Amniotic epithelial cell (primary cell): ENCODE measurements at regions not wholly inside any gene's neighbourhood (a gene's known extent, or its start where the extent isn't known, plus 50 kb on each side); places are given as distances from the start of the nearest gene placed in this dataset.
"Not testable (repeated sequence)": the region's sequence is repeated elsewhere in the genome, so short reads cannot be mapped to it uniquely, and the experiment has no call there.

ENCODE experiments used
- DNase-seq: peaks from one replicate; pipeline ENCODE4 v3.0.0-alpha.2; 2010; ENCODE audit warnings: low read depth

DNA sequence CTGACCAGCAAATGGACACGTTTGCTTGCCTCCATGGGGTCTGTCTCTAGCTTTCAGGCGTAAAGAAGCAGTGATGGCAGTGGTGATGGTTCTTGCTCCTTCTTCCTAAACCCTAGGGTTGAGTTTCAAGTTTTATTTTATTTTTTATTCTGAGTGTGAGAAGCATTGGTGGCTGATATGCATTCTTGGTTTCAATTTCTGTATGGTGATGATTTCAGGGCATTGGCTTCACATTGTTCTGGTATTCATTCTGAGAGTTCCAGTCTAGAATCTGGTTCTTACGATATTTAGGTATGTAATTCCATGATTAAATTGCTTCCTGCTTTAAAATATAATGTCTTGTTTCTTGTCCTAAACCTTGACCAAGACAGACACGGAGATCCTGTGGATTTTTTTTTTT is 444.5 kb upstream of the IMPG1 start:
- DNase-seq = no peak

DNA sequence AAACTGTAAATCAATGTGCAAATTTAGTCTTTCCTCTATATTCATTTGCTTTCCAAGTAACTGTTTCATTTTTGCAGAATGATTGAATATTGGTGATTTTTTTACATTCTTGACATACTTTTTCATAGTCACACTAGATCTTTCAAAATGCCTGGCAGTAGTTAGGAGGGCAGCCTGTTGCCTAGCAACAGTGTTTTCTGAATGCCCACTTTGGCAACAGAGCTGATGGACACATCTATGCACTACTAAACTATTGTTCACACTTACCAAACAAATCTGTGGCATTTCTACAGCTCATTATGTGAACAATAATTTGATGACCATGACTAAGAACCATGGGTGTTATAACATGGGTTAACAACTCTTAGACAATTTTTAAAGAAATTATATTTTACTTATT is 438.0 kb upstream of the IMPG1 start:
- DNase-seq = no peak

GRCh38 chr6:76509397-76509796 is 436.9 kb upstream of the IMPG1 start:
- no peak for DNase-seq

GRCh38 chr6:76506808-76507207 is 434.3 kb upstream of the IMPG1 start:
- no peak for DNase-seq

DNA sequence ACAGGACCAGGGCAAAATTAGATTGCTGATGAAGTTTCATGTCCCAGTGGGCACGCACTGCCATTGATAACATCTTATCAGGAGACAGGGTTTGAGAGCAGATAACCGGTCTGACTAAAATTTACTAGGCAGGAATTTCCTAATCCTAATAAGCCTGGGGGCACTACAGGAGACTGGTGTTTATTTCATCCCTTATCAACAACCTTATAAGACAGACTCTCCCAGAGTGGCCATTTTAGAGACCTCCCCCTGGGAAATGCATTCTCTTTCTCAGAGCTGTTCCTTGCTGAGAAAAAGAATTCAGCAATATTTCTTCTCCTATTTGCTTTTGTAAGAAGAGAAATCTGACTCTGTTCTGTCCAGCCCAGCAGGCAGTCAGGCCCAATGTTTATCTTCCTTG is 423.4 kb upstream of the IMPG1 start:
- DNase-seq = no peak

DNA sequence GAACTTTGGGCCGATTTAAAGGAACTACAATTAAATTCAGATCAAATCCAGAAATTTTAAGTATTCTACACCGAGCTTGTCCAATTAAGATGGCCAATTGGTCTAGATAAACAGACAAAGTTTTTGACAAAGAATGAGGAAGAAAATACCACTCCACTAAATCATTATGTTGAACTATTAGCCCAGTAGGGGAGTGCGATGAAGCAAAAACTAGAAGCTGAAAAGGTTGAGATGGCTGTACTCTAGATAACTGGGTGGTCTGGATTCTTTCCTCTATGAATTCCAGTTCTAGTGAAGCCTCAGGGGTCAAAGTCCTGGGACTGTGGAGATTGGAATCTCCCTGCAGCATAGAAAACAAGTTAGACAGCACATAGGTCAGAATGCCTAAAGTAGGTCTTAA is 418.9 kb upstream of the IMPG1 start:
- DNase-seq = not testable (repeated sequence)

DNA sequence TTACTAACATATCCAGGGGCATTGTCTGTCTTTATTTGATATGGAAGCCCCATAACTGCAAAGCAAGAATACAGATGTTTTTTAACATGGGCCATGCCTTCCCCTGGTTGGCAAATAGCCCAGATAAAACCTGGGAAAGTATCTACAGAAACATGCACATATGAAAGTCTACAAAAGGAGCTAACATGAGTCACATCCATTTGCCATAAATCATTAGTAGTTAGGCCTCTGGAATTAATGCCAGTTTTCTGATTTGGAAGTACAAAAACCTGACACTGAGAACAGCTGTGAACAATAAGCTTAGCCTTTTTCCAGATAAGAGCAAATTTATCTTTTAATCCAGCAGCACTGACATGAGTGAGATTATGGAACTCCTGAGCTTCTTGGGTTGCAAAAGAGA is 418.0 kb upstream of the IMPG1 start:
- no peak for DNase-seq

- no peak for DNase-seq
Observed at GRCh38 chr6:76481101-76481500, 408.6 kb upstream of the IMPG1 start.

GRCh38 chr6:76472858-76473257 is 400.4 kb upstream of the IMPG1 start:
- no peak for DNase-seq

DNA sequence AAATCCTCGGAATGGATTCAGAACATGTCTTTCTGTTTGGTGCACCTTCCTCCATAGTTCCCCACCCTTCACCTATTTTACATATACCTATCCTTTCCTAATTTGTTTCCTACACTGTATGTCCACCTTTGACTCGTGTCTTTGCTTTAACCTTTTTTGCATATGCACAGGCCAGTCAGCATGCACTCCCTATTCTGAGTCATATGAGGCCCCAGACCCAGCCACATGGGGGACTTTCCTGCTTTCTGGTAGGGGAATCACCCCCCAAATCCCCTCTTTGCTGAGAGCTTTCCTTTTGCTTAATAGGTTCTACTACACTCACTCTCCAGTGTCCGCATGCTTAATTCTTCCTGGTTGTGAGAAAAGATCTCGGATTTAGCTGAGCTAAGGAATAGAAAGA is 393.8 kb upstream of the IMPG1 start:
- no peak for DNase-seq

DNA sequence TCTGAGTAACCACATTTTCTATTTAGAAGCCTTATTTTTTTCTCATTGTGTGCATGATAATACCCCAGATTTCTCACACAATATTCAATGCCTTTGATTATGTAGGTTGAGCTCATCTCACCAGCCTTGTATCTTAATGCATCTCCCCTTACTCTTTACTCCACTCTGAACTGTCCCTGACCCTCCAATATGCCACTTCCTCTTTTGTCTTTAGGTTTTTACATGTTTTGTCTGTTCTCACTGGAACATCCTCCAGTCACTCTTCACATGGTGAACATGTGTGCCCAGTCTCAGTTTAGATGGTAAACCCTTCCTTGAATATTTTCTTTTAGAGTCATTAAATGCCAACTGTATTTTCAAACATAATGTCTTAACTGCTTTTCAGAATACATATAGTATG is 392.9 kb upstream of the IMPG1 start:
- no peak for DNase-seq

DNA sequence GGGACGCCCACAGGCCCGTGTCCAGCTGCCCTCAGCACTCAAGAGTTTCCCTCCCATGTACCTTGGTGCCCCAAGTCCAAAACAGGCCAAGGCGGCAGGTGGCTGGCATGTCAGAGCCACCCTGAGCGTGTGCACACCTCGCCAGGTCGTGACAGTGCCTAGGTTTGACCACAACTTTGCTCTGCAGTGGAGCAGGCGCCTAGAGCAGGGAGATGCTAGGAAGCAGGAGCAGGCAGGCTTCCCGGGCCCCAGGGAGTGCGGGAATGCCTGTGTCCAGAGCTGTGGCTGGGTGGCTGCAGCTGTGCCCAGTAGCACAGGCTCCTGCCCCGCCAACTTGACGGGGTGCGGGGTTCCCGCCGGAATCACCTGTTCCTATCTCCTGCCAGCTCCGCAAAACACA is 380.8 kb upstream of the IMPG1 start:
- DNase-seq = no peak

DNA sequence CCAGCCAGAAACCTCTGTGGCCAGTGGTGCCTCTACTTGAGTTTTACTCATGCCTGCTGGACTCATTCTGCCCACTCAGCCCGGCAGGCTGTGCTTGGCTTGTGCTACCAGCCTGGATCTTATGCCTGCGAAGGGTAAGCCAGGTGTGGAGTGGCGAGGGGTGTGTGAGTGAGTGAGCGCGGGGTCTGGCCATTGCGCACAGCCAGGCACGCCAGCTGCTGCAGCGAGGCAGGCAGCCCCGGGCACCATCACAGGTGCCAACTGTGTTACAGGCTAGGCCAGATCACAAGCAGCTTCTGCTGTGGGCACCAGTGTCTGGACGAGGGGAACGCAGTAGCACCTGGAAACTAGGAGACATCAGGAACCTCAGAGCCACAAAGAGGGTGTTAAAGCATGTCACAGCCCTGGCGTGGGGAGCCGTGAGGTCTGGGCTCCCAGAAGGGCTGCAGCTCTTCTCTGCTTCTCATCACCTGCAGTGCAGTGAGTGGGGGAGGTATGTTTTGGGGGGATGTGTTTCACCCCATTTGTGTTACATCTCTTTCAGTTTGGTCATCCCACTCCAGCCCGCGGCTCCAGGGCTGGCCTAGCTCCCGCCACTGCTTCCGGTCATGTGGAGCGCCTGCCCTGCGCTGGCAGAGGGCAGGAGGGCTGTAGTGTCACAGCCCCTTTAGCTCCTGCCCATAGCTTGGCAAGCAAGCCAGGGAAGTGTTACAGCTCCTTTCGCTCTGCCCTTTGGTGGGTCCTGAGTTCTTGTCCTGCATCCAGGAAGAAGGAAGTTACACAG is 379.7 kb upstream of the IMPG1 start:
- DNase-seq = no peak

GRCh38 chr6:76448109-76448508 is 375.6 kb upstream of the IMPG1 start:
- DNase-seq = no peak

GRCh38 chr6:76441875-76442274 is 369.4 kb upstream of the IMPG1 start:
- DNase-seq = no peak

DNA sequence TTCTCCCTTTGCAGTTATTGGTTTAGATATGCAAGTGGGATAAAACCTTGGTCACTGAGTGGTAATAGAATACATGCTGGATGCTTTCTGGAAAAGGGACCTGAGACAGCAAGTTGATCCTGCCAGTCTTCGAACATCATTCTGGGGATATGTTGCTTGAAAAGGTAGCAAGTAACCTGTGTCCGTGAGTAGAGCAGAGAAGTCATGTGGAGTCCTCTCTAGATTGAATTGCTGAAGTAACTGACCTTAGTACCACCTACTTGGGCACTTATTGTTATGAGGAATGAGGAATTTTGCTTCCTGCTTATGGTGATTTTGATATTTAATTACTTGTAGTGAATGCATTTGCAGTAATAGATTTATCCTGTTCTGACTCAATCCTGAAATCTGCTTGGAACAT is 367.3 kb upstream of the IMPG1 start:
- DNase-seq = no peak

- DNase-seq = no peak
Observed at GRCh38 chr6:76438768-76439167, 366.3 kb upstream of the IMPG1 start.

- DNase-seq = no peak
Observed at GRCh38 chr6:76435174-76435573, 362.7 kb upstream of the IMPG1 start.

- DNase-seq = no peak
Observed at GRCh38 chr6:76422511-76423213, 350.2 kb upstream of the IMPG1 start.

DNA sequence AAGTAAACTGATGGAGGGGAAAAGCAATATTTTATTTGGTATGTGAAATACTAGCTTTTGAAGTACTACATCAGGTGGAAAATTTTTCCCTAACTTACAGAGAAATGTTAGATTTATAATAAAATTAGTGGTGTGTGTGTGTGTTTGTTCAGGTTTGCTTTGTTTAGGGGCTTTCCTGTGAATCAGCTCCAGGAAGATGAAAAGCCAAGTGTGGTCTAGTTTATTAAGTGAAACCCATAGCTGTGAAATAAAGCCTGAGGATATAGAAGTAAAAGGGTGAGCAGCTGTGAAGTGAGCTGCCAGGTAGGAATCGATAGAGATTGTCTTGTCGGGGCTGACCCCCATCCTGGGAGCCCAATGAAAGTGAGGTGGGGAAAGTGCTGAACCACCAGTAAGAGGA is 347.6 kb upstream of the IMPG1 start:
- DNase-seq = no peak

DNA sequence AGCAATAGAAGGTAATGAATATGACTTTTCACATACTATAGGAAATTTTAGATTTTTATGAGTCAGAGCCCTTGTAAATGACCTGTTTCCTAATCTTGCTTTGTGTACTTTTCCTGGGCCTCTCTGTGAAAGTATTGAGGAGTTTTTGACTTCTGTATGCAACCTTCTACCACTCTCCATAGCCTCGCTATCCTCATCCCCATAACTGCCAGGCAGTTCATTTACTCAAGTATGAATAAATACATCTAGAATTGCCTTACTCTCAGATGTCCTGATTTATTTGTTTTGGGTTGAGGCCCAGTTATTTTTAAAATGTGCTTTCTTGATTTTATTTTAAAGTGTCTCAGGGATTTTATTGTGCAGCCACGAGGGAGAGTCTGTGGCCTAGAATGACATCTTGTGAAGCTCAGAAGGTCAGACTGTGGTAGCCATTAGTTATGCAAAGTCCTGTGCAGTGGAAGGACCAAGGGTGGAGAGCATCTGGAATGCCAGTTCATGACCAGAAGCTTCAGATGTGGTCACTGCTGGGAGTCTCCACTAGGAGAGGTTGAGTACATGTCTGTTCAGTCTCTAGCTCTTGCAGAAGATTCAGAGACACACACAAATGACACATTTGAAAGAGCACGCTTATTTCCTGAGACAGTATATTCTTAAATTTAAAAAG is 346.2 kb upstream of the IMPG1 start:
- no peak for DNase-seq

DNA sequence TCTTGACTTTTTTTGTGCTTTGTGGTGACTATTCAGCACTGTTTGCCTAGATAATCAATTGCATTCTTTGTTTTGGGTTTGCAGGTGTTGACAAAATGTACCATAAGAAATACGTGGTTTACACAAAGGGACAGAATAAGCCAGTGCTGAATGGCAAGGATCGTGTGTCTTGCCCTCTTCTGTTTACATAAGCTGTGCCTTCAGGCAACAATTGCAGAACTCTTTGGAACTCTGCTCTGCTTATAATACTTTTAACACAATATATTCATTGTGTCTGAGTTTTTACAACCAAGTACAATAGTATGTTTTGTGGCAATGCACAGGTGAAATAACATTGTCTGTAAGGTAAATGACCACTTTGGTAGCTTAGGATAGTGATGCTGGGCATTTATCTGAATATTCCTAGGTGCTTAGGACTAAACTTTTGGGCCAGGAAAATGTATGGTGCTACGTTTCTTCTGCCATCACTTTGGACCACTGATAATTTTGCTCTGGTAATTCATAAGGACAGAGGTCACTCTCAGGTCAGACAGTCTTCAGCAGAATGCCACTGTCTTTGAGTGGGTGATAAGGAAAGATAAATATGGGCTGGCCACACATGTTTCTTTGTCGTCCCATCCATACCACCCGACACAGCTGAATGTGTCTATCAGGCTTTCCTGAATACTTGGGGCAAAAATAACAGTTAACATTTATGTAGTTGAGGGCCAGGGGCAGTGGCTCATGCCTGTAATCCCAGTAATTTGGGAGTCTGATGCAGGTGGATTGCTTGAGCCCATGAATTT is 344.6 kb upstream of the IMPG1 start:
- DNase-seq = no peak

- no peak for DNase-seq
Observed at GRCh38 chr6:76403064-76403463, 330.6 kb upstream of the IMPG1 start.
